ENCODE measurements at regions not wholly inside any gene's neighbourhood (a gene's known extent, or its start where the extent isn't known, plus 50 kb on each side); places are given as distances from the start of the nearest gene placed in this dataset.

DNA sequence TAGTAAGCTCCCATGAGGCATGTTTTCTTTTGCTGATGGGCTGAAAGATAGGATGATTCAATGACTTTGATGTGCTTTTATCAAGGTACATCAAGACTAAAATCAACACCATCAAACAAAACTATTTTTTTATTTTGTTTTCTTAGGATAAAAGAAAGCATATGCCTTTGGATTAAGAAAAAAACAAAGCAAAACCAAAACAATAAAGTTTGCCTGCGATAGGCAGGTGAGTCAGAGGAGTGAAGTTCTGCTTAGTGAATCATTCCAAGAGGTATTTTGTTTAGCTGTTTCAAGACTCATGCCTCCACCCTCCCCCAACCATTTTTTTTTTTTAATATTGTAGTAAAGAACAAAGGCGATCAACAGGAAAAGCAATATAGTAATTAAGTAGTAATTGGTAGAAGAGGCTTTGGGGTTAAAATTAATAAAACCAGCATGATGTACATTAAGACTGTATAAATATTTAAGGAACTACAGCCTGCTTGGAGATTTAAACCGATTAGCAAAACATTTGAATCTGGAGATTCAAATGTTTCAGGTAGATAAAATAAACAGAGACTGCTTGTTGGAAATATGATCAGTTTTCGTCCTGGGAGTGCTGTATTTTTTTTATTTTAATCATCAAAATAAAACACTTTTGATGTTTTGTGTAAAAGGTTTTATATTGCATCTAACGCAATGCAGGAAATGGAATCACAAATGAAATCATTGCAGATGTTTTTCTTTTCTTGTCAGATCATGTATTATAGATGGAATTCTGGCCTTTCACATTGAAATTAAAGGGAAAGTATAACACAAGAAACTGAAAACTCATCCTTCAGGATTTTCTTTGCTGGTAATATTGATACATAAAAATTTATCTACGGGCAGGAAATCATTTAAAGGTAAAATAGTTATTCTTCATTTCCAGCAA lies 482.3 kb upstream of the MANEA start:
- Histone ChIP-seq H3K4me3 (replicated peaks in 1 of 3) (no peak overlapping the region), H3K9me3 (no peaks in the 10 kb centered on the region), H3K27me3 (no peaks in the 10 kb centered on the region), H3K36me3 (no peaks in the 10 kb centered on the region), H3K4me1 (no peaks in the 10 kb centered on the region), H3K27ac (no peak overlapping the region)
- DNase-seq: no peak
- TF ChIP-seq, protein P1, sequence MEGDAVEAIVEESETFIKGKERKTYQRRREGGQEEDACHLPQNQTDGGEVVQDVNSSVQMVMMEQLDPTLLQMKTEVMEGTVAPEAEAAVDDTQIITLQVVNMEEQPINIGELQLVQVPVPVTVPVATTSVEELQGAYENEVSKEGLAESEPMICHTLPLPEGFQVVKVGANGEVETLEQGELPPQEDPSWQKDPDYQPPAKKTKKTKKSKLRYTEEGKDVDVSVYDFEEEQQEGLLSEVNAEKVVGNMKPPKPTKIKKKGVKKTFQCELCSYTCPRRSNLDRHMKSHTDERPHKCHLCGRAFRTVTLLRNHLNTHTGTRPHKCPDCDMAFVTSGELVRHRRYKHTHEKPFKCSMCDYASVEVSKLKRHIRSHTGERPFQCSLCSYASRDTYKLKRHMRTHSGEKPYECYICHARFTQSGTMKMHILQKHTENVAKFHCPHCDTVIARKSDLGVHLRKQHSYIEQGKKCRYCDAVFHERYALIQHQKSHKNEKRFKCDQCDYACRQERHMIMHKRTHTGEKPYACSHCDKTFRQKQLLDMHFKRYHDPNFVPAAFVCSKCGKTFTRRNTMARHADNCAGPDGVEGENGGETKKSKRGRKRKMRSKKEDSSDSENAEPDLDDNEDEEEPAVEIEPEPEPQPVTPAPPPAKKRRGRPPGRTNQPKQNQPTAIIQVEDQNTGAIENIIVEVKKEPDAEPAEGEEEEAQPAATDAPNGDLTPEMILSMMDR (IDR thresholded peaks at IDR 0.05): no peak
- no peak for TF ChIP-seq POLR2A (IDR thresholded peaks at IDR 0.05)
- 59 to 63% methylated on average over 6 of the region's 6 CpGs for WGBS, 2 donors
- intact Hi-C loops (cut with DNase I): no loop called here

GRCh38 chr6:95095855-95096254 lies 481.5 kb upstream of the MANEA start:
- TF ChIP-seq, protein P1 (IDR thresholded peaks at IDR 0.05): no peak
- no peak for TF ChIP-seq POLR2A (IDR thresholded peaks at IDR 0.05)

DNA sequence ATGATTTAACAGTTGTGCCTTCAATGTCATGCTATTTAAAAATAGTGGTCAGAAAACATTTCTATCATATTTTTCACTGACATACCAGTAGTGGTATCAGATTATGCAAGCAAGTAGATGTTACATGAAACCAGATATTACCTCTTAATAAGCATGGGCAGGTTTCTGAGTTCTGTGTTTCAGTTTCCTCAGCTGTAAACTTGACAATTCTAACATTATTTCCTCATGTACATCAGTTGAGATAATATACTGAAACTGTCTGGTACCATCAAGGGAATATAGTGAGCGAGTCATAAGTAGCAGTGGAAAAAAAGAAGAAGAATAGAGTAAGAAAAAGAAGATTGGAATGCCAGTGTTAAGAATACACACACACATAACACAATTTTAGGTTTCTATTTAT lies 477.9 kb upstream of the MANEA start:
- Histone ChIP-seq H3K27me3 (no peaks in the 10 kb centered on the region), H3K4me1 (no peaks in the 10 kb centered on the region), H3K27ac (no peak overlapping the region), H3K4me3 (replicated peaks in 1 of 3) (no peak overlapping the region), H3K36me3 (no peaks in the 10 kb centered on the region), H3K9me3 (no peaks in the 10 kb centered on the region)
- 83 to 87% methylated on average over 1 of the region's 1 CpG for WGBS, 2 donors
- no peak for DNase-seq
- intact Hi-C loops (cut with DNase I): no loop called here
- TF ChIP-seq, protein P1 (IDR thresholded peaks at IDR 0.05): no peak
- TF ChIP-seq POLR2A (IDR thresholded peaks at IDR 0.05): no peak

More at GRCh38 chr6:95095855-95096254, 481.5 kb upstream of the MANEA start:
- H3K4me1 ChIP-seq: no peaks in the 10 kb centered on the region
- WGBS, 2 donors: 88 to 93% methylated on average over 2 of the region's 2 CpGs
- H3K9me3 ChIP-seq: no peaks in the 10 kb centered on the region
- no peaks in the 10 kb centered on the region for H3K36me3 ChIP-seq
- intact Hi-C loops (cut with DNase I): no loop called here
- no peaks in the 10 kb centered on the region for H3K27me3 ChIP-seq
- no peak for DNase-seq
- H3K4me3 ChIP-seq (replicated peaks in 1 of 3): no peak overlapping the region
- no peak overlapping the region for H3K27ac ChIP-seq

DNA sequence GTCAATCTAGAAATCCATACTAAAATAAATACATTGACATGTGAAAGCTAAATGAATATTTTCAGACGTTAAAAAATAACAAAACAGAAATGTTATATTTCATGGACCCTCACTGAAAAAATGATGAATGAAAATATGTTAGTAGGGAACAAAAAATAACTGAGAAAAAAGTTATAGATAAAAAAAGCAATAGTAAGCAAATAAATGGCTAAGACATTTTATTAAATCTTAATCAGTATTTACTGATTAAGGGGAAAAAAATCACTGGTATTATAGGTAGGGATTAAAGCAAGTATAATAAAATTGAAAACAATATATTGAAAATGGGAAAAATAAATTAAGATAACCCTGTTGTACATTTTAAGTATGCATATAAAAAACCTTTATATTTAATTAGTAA lies 468.1 kb upstream of the MANEA start:
- H3K4me1 ChIP-seq: no peaks in the 10 kb centered on the region
- H3K36me3 ChIP-seq: no peaks in the 10 kb centered on the region
- H3K27me3 ChIP-seq: no peaks in the 10 kb centered on the region
- WGBS, 2 donors: 81% methylated on average over 1 of the region's 1 CpG
- intact Hi-C loops (cut with DNase I): no loop called here
- H3K4me3 ChIP-seq (replicated peaks in 1 of 3): no peak overlapping the region
- H3K27ac ChIP-seq: no peak overlapping the region
- no peak for TF ChIP-seq POLR2A (IDR thresholded peaks at IDR 0.05)
- TF ChIP-seq, protein P1 (IDR thresholded peaks at IDR 0.05): no peak
- no peak for DNase-seq
- H3K9me3 ChIP-seq: no peaks in the 10 kb centered on the region

- no peak overlapping the region for H3K4me3 ChIP-seq (replicated peaks in 1 of 3)
- no peaks in the 10 kb centered on the region for H3K36me3 ChIP-seq
- no peak overlapping the region for H3K27ac ChIP-seq
- intact Hi-C loops (cut with DNase I): no loop called here
- H3K9me3 ChIP-seq: no peaks in the 10 kb centered on the region
- DNase-seq: no peak
- WGBS, 2 donors: 43 to 52% methylated on average over 1 of the region's 1 CpG
- no peaks in the 10 kb centered on the region for H3K27me3 ChIP-seq
- TF ChIP-seq, protein P1 (IDR thresholded peaks at IDR 0.05): no peak
- no peak for TF ChIP-seq POLR2A (IDR thresholded peaks at IDR 0.05)
- H3K4me1 ChIP-seq: no peaks in the 10 kb centered on the region
Observed at GRCh38 chr6:95110767-95111166, 466.6 kb upstream of the MANEA start.

All from thyroid gland (tissue), 4 donors.